Cardiac muscle cell (in vitro differentiated cells and primary cell): ENCODE measurements at regions not wholly inside any gene's neighbourhood (a gene's known extent, or its start where the extent isn't known, plus 50 kb on each side); places are given as distances from the start of the nearest gene placed in this dataset.

Source experiments
- DNase-seq, 2 donors: peaks; one replicate each; pipeline versions ENCODE4 v3.0.0 to v3.0.0-alpha.2; 2010 to 2017; ENCODE audit warnings: low read depth in 1 of 2, low spot score in 1 of 2
- H3K27ac ChIP-seq: fragments of 200-600 bp; sonication (generic); 2 replicates; pipeline ENCODE4 v1.5.1; 2016
- H3K27me3 ChIP-seq: fragments of 200-600 bp; sonication (generic); 2 replicates; pipeline ENCODE4 v1.6.0; 2016; ENCODE audit warnings: control low read depth
- H3K36me3 ChIP-seq: fragments of 200-600 bp; sonication (generic); 2 replicates; pipeline ENCODE4 v1.5.1; 2016; ENCODE audit warnings: control low read depth
- H3K4me1 ChIP-seq: fragments of 200-600 bp; sonication (generic); 2 replicates; pipeline ENCODE4 v1.8.1; 2017; ENCODE audit warnings: low read depth, mild to moderate bottlenecking, mixed run types
- H3K4me3 ChIP-seq: fragments of 200-600 bp; sonication (generic); 2 replicates; pipeline ENCODE4 v1.5.1; 2016; ENCODE audit warnings: mild to moderate bottlenecking
- H3K9me3 ChIP-seq: fragments of 200-600 bp; sonication (generic); 2 replicates; pipeline ENCODE4 v1.5.1; 2017; ENCODE audit warnings: low read depth, mild to moderate bottlenecking, control low read depth
- TF ChIP-seq, protein P1 (sequence below): IDR thresholded peaks from 2 replicates; pipeline ENCODE4 v1.5.1; 2012; ENCODE audit warnings: low read depth, mild to moderate bottlenecking, low read length

DNA sequence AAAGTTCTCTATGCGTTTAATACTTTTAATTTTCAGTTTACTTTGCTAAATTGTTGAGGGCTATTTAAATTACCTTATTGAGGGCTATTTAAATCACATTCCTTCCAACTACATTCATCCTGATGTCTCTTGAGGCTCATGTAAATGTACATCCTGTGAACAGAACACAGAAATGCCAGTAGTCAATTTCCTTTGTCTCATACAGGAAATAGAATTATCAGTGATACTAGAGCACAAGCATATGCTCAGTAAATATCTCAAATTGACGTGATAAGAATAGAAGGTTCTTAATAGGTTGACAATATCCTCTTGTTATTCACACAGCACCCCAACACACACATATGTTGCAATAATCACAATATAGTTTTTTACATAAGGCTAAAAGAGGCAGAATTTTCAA is 449.0 kb downstream of the CYLC2 start:
- Histone ChIP-seq H3K9me3 (no peaks in the 10 kb centered on the region), H3K27me3 (no peaks in the 10 kb centered on the region), H3K27ac (no peak overlapping the region), H3K4me1 (no peaks in the 10 kb centered on the region), H3K4me3 (no peak overlapping the region), H3K36me3 (no peaks in the 10 kb centered on the region)
- peak in 1 of 2 donors; percentile 1 for DNase-seq
- TF ChIP-seq, protein P1, sequence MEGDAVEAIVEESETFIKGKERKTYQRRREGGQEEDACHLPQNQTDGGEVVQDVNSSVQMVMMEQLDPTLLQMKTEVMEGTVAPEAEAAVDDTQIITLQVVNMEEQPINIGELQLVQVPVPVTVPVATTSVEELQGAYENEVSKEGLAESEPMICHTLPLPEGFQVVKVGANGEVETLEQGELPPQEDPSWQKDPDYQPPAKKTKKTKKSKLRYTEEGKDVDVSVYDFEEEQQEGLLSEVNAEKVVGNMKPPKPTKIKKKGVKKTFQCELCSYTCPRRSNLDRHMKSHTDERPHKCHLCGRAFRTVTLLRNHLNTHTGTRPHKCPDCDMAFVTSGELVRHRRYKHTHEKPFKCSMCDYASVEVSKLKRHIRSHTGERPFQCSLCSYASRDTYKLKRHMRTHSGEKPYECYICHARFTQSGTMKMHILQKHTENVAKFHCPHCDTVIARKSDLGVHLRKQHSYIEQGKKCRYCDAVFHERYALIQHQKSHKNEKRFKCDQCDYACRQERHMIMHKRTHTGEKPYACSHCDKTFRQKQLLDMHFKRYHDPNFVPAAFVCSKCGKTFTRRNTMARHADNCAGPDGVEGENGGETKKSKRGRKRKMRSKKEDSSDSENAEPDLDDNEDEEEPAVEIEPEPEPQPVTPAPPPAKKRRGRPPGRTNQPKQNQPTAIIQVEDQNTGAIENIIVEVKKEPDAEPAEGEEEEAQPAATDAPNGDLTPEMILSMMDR: no peak

DNA sequence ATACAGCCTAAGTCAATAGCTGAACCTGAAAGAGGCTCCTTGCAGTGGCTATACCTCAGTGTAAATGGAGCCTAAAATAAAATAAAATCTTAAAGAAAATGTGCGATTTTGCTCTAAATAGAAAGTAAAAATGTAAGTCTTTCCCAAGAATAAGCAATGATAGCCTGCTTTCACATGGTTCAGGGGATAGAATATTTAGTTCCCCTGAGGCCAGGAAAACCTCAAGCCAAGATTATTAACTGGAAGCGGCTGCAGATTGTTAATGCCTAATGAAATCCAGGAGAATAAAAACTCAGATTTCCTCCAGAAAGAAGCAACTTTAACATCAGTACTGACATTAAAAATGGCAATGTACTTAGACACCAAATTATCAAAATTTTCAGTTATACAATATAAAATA is 463.7 kb downstream of the CYLC2 start:
- DNase-seq: no peak
- H3K36me3 ChIP-seq: no peaks in the 10 kb centered on the region
- H3K27me3 ChIP-seq: no peaks in the 10 kb centered on the region
- H3K4me3 ChIP-seq: no peak overlapping the region
- no peaks in the 10 kb centered on the region for H3K9me3 ChIP-seq
- TF ChIP-seq, protein P1: no peak
- H3K4me1 ChIP-seq: no peaks in the 10 kb centered on the region
- H3K27ac ChIP-seq: no peak overlapping the region

DNA sequence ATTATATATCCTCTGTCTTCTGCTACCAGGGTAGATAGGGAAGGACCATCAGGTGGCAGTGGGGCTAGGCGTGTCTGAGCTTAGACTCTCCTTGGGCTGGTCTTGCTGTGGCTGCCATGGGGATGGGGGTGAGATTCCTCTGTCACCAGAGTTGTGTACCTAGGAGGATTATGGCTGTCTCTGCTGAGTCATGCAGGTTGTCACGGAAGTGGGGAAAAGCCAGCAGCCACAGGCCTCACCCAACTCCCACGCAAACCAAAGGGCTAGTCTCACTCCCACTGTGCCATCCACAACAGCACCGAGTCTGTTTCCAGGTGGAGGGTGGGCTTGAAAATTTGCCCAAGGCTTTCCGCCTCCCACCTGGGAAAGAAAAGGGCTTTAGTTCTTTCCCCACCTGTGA is 476.1 kb downstream of the CYLC2 start:
- H3K27me3 ChIP-seq: no peaks in the 10 kb centered on the region
- no peak for DNase-seq
- H3K4me3 ChIP-seq: no peak overlapping the region
- no peak overlapping the region for H3K27ac ChIP-seq
- no peaks in the 10 kb centered on the region for H3K4me1 ChIP-seq
- H3K9me3 ChIP-seq: no peaks in the 10 kb centered on the region
- H3K36me3 ChIP-seq: no peaks in the 10 kb centered on the region
- TF ChIP-seq, protein P1: no peak

DNA sequence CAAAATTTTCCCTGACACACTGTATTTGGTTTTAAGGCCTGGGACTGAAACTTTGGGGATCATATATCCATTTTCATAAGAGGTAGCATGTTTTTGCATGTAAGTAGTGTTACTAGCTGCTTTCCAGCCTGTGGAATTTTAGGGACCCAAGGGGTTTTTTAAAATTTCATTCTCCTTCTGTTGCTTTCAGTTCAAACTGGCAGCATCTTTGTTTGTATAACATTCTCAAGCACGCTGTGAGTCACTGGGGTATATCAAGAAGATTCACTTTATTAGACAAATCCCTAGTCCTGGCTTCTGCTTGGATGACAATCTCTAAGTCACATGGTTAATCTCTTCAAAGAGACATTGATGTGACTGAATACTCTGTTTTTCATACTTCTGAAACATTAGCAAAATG is 479.0 kb downstream of the CYLC2 start:
- no peak overlapping the region for H3K4me3 ChIP-seq
- no peaks in the 10 kb centered on the region for H3K9me3 ChIP-seq
- no peak overlapping the region for H3K27ac ChIP-seq
- DNase-seq: no peak
- no peaks in the 10 kb centered on the region for H3K27me3 ChIP-seq
- no peaks in the 10 kb centered on the region for H3K36me3 ChIP-seq
- TF ChIP-seq, protein P1: no peak
- no peaks in the 10 kb centered on the region for H3K4me1 ChIP-seq

DNA sequence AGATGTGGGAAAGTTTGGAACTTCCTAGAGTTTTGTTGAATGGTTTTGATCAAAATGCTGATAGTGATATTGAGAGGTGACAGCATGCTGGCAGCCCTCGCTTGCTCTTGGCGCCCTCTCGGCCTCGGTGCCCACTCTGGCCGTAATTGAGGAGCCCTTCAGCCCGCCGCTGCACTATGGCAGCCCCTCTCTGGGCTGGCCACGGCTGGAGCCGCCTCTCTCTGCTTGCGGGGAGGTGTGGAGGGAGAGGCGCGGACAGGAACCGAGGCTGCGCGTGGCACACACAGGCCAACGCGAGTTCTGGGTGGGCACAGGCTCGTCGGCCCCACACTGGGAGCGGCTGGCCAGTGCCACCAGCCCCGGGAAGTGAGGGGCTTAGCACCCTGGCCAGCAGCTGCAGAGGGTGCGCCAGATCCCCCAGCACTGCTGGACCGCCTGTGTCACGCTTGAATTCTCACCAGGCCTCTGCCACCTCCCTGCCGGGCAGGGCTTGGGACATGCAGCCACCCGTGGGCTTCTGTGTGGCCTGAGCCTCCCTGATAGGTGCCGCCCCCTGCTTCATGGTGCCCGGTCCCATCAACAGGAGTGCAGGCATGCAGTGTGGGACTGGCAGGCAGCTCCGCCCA is 488.5 kb downstream of the CYLC2 start:
- Histone ChIP-seq H3K9me3 (no peaks in the 10 kb centered on the region), H3K27ac (no peak overlapping the region), H3K27me3 (no peaks in the 10 kb centered on the region), H3K4me3 (no peak overlapping the region), H3K36me3 (no peaks in the 10 kb centered on the region), H3K4me1 (no peaks in the 10 kb centered on the region)
- no peak for DNase-seq
- TF ChIP-seq, protein P1: no peak
